Caco-2 (cell line): ENCODE measurements at regions not wholly inside any gene's neighbourhood (a gene's known extent, or its start where the extent isn't known, plus 50 kb on each side); places are given as distances from the start of the nearest gene placed in this dataset.

Source experiments
- BruUV-seq: library from RNA; stranded (reverse); fragments of 400-500 nt; replicated peaks from 2 replicates; lab custom pipeline; 2021; lab: Mats Ljungman, UMichigan
- CTCF ChIA-PET: fragments of 300-600 bp; sonication (Branson Sonifier 250); formaldehyde crosslinking; loops from one replicate; lab custom pipeline; 2022; ENCODE audit warnings: antibody characterized with exemption; lab: Charles Lee
- POLR2A ChIA-PET: fragments of 300-600 bp; sonication (Branson Sonifier 250); formaldehyde crosslinking; loops from one replicate; lab custom pipeline; 2022; ENCODE audit warnings: antibody characterized with exemption; lab: Charles Lee
- DNase-seq, 2 experiments: peaks; one replicate each; pipeline versions ENCODE4 v3.0.0 to v3.0.0-alpha.2; 2020 to 2022
- H3K27me3 ChIP-seq: replicated peaks from 2 replicates; pipeline ENCODE4 v1.6.0; 2011; ENCODE audit warnings: low read length; ENCODE audit not compliant: control insufficient read depth, insufficient read depth
- H3K36me3 ChIP-seq: 2 replicates; pipeline ENCODE4 v1.5.1; 2011; ENCODE audit warnings: low read length; ENCODE audit not compliant: control insufficient read depth, insufficient read depth
- H3K4me1 ChIP-seq: fragments of 250-450 bp; sonication (Bioruptor Pico); 2 replicates; pipeline ENCODE4 v1.5.1; 2020; ENCODE audit warnings: mild to moderate bottlenecking
- H3K4me3 ChIP-seq: 2 replicates; pipeline ENCODE4 v1.5.1; 2011; ENCODE audit warnings: low read depth, mild to moderate bottlenecking, control low read depth, low read length
- H3K9me3 ChIP-seq: fragments of 250-450 bp; sonication (Bioruptor Pico); 2 replicates; pipeline ENCODE4 v1.5.1; 2020; ENCODE audit warnings: mild to moderate bottlenecking, moderate library complexity
- H3K27ac Mint-ChIP-seq: one replicate; pipeline ENCODE4 v1.8.0; 2022; ENCODE audit warnings: mixed read lengths; ENCODE audit not compliant: unreplicated experiment
- H3K27me3 Mint-ChIP-seq: one replicate; pipeline ENCODE4 v1.8.0; 2022; ENCODE audit warnings: mixed read lengths; ENCODE audit not compliant: insufficient read depth, unreplicated experiment
- H3K36me3 Mint-ChIP-seq: one replicate; pipeline ENCODE4 v1.8.0; 2022; ENCODE audit warnings: mild to moderate bottlenecking, mixed read lengths; ENCODE audit not compliant: insufficient read depth, unreplicated experiment
- H3K4me1 Mint-ChIP-seq: one replicate; pipeline ENCODE4 v1.8.0; 2022; ENCODE audit warnings: low read depth, mixed read lengths; ENCODE audit not compliant: unreplicated experiment
- H3K4me3 Mint-ChIP-seq: one replicate; pipeline ENCODE4 v1.8.0; 2022; ENCODE audit warnings: mild to moderate bottlenecking, moderate library complexity, mixed read lengths; ENCODE audit not compliant: unreplicated experiment
- H3K9me3 Mint-ChIP-seq: one replicate; pipeline ENCODE4 v1.8.0; 2022; ENCODE audit warnings: mixed read lengths; ENCODE audit not compliant: unreplicated experiment
- intact Hi-C: fragments of 100-400 bp; cut with micrococcal nuclease; formaldehyde crosslinking; loops from one replicate; pipeline ENCODE4 v1.10.0; 2022; ENCODE audit not compliant: unreplicated experiment
- TF ChIP-seq, protein P1 (sequence below), 2 experiments: fragments of 200-600 bp in 1 of 2; IDR thresholded peaks; 1 replicate in 1 of 2; 2 replicates in 1 of 2; pipeline versions ENCODE4 v1.5.1 to v1.8.0; 2011 to 2022; ENCODE audit warnings: antibody characterized with exemption in 1 of 2, control low read depth in 1 of 2, inconsistent platforms in 1 of 2, low read depth in 1 of 2, low read length in 1 of 2, mild to moderate bottlenecking in 1 of 2, moderate library complexity in 1 of 2; ENCODE audit not compliant: insufficient read depth in 1 of 2, severe bottlenecking in 1 of 2, unreplicated experiment in 1 of 2

DNA sequence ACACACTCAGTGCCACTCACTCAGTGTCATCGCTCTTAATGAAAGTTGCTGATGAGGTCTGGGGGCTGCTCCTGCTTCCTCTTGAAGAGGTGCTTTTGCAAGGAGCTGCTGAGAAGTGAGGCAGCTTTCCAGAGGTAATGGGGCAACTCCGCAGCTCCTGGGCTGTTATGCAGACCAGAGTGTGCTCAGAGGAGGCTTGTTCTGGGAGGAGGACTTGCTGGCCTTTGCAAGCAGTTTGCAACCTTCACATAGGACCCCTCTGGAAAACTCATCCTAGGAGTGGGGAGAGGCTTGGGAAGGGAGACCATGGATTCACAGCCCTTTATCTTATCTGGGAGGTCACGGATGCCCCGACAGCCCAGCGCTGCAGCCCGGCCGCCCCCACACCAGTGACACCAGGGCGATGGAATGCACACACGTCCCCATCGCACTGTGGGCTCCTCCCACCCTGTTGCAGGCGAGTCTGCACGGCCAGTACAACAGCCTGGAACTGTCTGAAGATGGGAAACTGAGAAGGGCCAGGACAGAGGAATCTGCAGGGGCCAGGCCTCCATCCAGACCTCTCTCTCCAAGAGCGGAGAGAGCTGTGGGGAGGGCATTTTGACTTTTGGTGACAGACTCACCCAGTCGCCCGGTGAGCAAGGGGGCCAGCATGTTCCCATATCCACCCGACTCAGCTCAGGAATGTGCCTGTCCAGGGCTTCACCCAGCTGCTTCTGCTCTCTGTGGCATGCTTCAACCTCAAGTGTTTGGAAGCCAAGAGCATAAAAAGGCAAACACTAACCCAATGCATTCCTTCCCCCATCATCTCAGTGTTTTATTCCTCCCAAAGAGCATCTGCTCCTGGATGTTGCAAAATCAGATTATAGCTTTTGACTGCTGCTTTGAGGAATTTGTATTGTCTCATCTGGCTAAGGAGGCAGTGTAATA lies 78.6 kb upstream of the ZNF469 start:
- CTCF ChIA-PET = no interaction called here
- peak; percentile 78 to 84 for DNase-seq
- H3K27me3 Mint-ChIP-seq = no peaks in the 10 kb centered on the region

DNA sequence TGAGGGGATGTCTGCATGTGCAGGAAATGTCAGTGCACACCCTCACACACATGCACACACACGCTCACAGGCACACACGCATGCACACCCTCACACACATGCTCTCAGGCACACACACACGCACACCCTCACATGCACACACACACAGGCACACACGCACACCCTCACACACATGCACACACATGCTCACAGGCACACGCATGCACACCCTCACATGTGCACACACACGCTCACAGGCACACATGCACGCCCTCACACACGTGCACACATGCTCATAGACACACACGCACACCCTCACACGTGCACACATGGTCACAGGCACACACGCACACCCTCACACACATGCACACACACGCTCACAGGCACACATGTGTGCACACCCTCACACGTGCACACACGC lies 77.6 kb upstream of the ZNF469 start:
- H3K9me3 Mint-ChIP-seq = peaks cover 11% of the 10 kb centered on the region
- no peaks in the 10 kb centered on the region for H3K9me3 ChIP-seq
- H3K27me3 ChIP-seq = no peaks in the 10 kb centered on the region
- BruUV-seq = no TSS peak
- H3K36me3 Mint-ChIP-seq = no peaks in the 10 kb centered on the region
- H3K36me3 ChIP-seq = no peaks in the 10 kb centered on the region
- intact Hi-C loops = no loop called here
- H3K4me3 ChIP-seq = no peak overlapping the region
- CTCF ChIA-PET = no interaction called here
- TF ChIP-seq, protein P1, sequence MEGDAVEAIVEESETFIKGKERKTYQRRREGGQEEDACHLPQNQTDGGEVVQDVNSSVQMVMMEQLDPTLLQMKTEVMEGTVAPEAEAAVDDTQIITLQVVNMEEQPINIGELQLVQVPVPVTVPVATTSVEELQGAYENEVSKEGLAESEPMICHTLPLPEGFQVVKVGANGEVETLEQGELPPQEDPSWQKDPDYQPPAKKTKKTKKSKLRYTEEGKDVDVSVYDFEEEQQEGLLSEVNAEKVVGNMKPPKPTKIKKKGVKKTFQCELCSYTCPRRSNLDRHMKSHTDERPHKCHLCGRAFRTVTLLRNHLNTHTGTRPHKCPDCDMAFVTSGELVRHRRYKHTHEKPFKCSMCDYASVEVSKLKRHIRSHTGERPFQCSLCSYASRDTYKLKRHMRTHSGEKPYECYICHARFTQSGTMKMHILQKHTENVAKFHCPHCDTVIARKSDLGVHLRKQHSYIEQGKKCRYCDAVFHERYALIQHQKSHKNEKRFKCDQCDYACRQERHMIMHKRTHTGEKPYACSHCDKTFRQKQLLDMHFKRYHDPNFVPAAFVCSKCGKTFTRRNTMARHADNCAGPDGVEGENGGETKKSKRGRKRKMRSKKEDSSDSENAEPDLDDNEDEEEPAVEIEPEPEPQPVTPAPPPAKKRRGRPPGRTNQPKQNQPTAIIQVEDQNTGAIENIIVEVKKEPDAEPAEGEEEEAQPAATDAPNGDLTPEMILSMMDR (IDR thresholded peaks at IDR 0.05; ENCODE audit: insufficient read depth in 1 of 2, low read depth in 1 of 2, low read length in 1 of 2, severe bottlenecking in 1 of 2, unreplicated experiment in 1 of 2) = no peak
- H3K4me1 Mint-ChIP-seq = peaks cover 19% of the 10 kb centered on the region
- no peaks in the 10 kb centered on the region for H3K27me3 Mint-ChIP-seq
- no peak for DNase-seq
- POLR2A ChIA-PET = no interaction called here
- H3K4me1 ChIP-seq = peaks cover 21% of the 10 kb centered on the region
- H3K4me3 Mint-ChIP-seq = no peak overlapping the region
- no peak overlapping the region for H3K27ac Mint-ChIP-seq

More for the DNA sequence above, 78.6 kb upstream of the ZNF469 start:
- peaks cover 21% of the 10 kb centered on the region for H3K4me1 ChIP-seq
- Mint-ChIP-seq H3K27ac (peak overlapping the region; percentile 83), H3K4me3 (peak overlapping the region; percentile 54), H3K36me3 (no peaks in the 10 kb centered on the region), H3K4me1 (peaks cover 19% of the 10 kb centered on the region), H3K9me3 (peaks cover 11% of the 10 kb centered on the region)
- no peak overlapping the region for H3K4me3 ChIP-seq
- POLR2A ChIA-PET = no interaction called here
- intact Hi-C loops = no loop called here
- H3K27me3 ChIP-seq = no peaks in the 10 kb centered on the region
- TF ChIP-seq, protein P1 (IDR thresholded peaks at IDR 0.05; ENCODE audit: insufficient read depth in 1 of 2, low read depth in 1 of 2, low read length in 1 of 2, severe bottlenecking in 1 of 2, unreplicated experiment in 1 of 2) = no peak
- H3K36me3 ChIP-seq = no peaks in the 10 kb centered on the region
- no TSS peak for BruUV-seq
- H3K9me3 ChIP-seq = no peaks in the 10 kb centered on the region

DNA sequence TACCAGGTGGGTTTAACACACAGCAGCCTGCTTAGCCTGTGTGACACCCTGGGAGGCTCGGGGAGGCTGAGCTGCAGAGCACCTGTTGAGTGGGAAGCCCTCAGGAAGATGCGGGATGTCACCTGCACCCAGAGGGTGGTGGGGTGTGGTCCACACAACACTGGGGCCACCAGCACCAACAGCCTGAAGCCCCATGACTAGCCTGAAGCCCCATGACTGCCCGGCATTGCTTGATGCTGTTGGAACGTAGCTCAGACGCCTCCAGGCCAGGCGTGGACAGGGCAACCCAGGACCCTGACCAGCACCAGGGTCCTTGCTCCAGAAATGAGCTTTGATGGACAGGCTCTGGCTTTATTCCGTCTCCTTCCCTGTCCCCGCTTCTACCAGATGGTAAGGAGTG lies 76.3 kb upstream of the ZNF469 start:
- Histone ChIP-seq H3K4me1 (peaks cover 21% of the 10 kb centered on the region), H3K9me3 (peaks cover 1% of the 10 kb centered on the region), H3K36me3 (no peaks in the 10 kb centered on the region), H3K4me3 (no peak overlapping the region), H3K27me3 (no peaks in the 10 kb centered on the region)
- peaks cover 12% of the 10 kb centered on the region for H3K9me3 Mint-ChIP-seq
- no peak for DNase-seq
- no peak overlapping the region for H3K4me3 Mint-ChIP-seq
- ChIA-PET CTCF (no interaction called here), POLR2A (interaction anchor here (0.5 to 0.6 kb wide), 2 partner anchors 376 to 433 kb away, joined by 3 to 4 read pairs; no protein-coding TSS in a partner anchor)
- intact Hi-C loops = no loop called here
- H3K36me3 Mint-ChIP-seq = no peaks in the 10 kb centered on the region
- no peaks in the 10 kb centered on the region for H3K27me3 Mint-ChIP-seq
- H3K27ac Mint-ChIP-seq = no peak overlapping the region
- BruUV-seq = no TSS peak
- H3K4me1 Mint-ChIP-seq = peaks cover 19% of the 10 kb centered on the region
- TF ChIP-seq, protein P1 (IDR thresholded peaks at IDR 0.05; ENCODE audit: insufficient read depth in 1 of 2, low read depth in 1 of 2, low read length in 1 of 2, severe bottlenecking in 1 of 2, unreplicated experiment in 1 of 2) = no peak
